H1 (cell line): ENCODE measurements at regions not wholly inside any gene's neighbourhood (a gene's known extent, or its start where the extent isn't known, plus 50 kb on each side); places are given as distances from the start of the nearest gene placed in this dataset.

ENCODE experiments used
- BACH1 ChIP-seq: IDR thresholded peaks from 2 replicates; pipeline ENCODE4 v1.6.1; 2012; ENCODE audit warnings: low read length, improper control_type of control experiment
- BRCA1 ChIP-seq: IDR thresholded peaks from 2 replicates; pipeline ENCODE4 v1.6.1; 2012; ENCODE audit warnings: low read depth, low read length, improper control_type of control experiment
- CHD7 ChIP-seq: fragments of 300-600 bp; sonication (generic); IDR thresholded peaks from 2 replicates; pipeline ENCODE4 v1.7.1; 2012; ENCODE audit warnings: low read length, moderate library complexity, mild to moderate bottlenecking, inconsistent platforms; ENCODE audit not compliant: insufficient replicate concordance
- HDAC2 ChIP-seq, 2 experiments: fragments of 300-600 bp in 1 of 2; sonication (generic) in 1 of 2; IDR thresholded peaks; 2 replicates each; pipeline ENCODE4 v1.6.1; 2011 to 2012; ENCODE audit warnings: low read depth in 2 of 2, low read length in 2 of 2, mild to moderate bottlenecking in 2 of 2, moderate library complexity in 2 of 2, borderline replicate concordance in 1 of 2, inconsistent platforms in 1 of 2
- POU5F1 ChIP-seq: IDR thresholded peaks from 2 replicates; pipeline ENCODE4 v1.6.1; 2011; ENCODE audit warnings: low read depth, mild to moderate bottlenecking, low read length, moderate library complexity
- SIX5 ChIP-seq: IDR thresholded peaks from 2 replicates; pipeline ENCODE4 v1.6.1; 2011; ENCODE audit warnings: mild to moderate bottlenecking, low read depth, low read length
- TCF12 ChIP-seq: IDR thresholded peaks from 2 replicates; pipeline ENCODE4 v1.6.1; 2011; ENCODE audit warnings: low read depth, mild to moderate bottlenecking, low read length
- YY1 ChIP-seq: IDR thresholded peaks from 2 replicates; pipeline ENCODE4 v1.6.1; 2011; ENCODE audit warnings: low read depth, mild to moderate bottlenecking, low read length

- TF ChIP-seq POU5F1 (no peak), YY1 (no peak), HDAC2 (IDR thresholded peaks at IDR 0.05; ENCODE audit: borderline replicate concordance in 1 of 2, low read depth in 2 of 2, low read length in 2 of 2) (no peak), TCF12 (no peak), CHD7 (no peak), SIX5 (no peak), BRCA1 (no peak), BACH1 (no peak)
Measured at GRCh38 chr20:22844959-22845358, 190.2 kb upstream of the SSTR4 start (continued).
